Neuronal stem cell (in vitro differentiated cells): ENCODE measurements at regions not wholly inside any gene's neighbourhood (a gene's known extent, or its start where the extent isn't known, plus 50 kb on each side); places are given as distances from the start of the nearest gene placed in this dataset.

Experiments used
- DNase-seq: peaks from one replicate; pipeline ENCODE4 v3.0.0-alpha.2; 2013; ENCODE audit warnings: low spot score
- H2AFZ ChIP-seq: one replicate; pipeline ENCODE4 v1.6.1; 2013; ENCODE audit warnings: mild to moderate bottlenecking, low read length, inconsistent platforms
- H2AK5ac ChIP-seq: 2 replicates; pipeline ENCODE4 v1.6.1; 2013; ENCODE audit warnings: low read depth, mild to moderate bottlenecking, inconsistent platforms, low read length, moderate library complexity, mixed read lengths
- H2BK120ac ChIP-seq: 2 replicates; pipeline ENCODE4 v1.6.1; 2013; ENCODE audit warnings: low read depth, mild to moderate bottlenecking, inconsistent platforms, low read length, moderate library complexity, mixed read lengths
- H2BK12ac ChIP-seq: one replicate; pipeline ENCODE4 v1.6.1; 2013; ENCODE audit warnings: low read length, inconsistent platforms
- H2BK15ac ChIP-seq: 2 replicates; pipeline ENCODE4 v1.6.1; 2013; ENCODE audit warnings: mild to moderate bottlenecking, low read length, inconsistent platforms, mixed read lengths
- H2BK5ac ChIP-seq: one replicate; pipeline ENCODE4 v1.6.1; 2013; ENCODE audit warnings: inconsistent platforms, mild to moderate bottlenecking, low read length, moderate library complexity
- H3K14ac ChIP-seq: one replicate; pipeline ENCODE4 v1.6.1; 2013; ENCODE audit warnings: low read length, inconsistent platforms
- H3K18ac ChIP-seq: 2 replicates; pipeline ENCODE4 v1.6.1; 2013; ENCODE audit warnings: low read length, inconsistent platforms
- H3K23ac ChIP-seq: 2 replicates; pipeline ENCODE4 v1.6.1; 2013; ENCODE audit warnings: low read depth, mild to moderate bottlenecking, mixed read lengths, low read length, inconsistent platforms; ENCODE audit not compliant: poor library complexity
- H3K27ac ChIP-seq: replicated peaks from 3 replicates; pipeline ENCODE4 v1.5.1; 2013; ENCODE audit warnings: low read length, inconsistent platforms
- H3K27me3 ChIP-seq, 3 experiments: 2 replicates each; pipeline ENCODE4 v1.6.1; 2013; ENCODE audit warnings: low read length in 3 of 3, mild to moderate bottlenecking in 2 of 3, inconsistent platforms in 1 of 3, low read depth in 1 of 3, mixed read lengths in 1 of 3, moderate library complexity in 1 of 3; ENCODE audit not compliant: control insufficient read depth in 3 of 3, insufficient read depth in 3 of 3
- H3K36me3 ChIP-seq, 2 donors: replicated peaks in 1 of 2; 2 replicates each; pipeline ENCODE4 v1.6.1; 2013; ENCODE audit warnings: low read length in 2 of 2; ENCODE audit not compliant: control insufficient read depth in 2 of 2, insufficient read depth in 2 of 2
- H3K4ac ChIP-seq: 2 replicates; pipeline ENCODE4 v1.6.1; 2013; ENCODE audit warnings: inconsistent platforms, mild to moderate bottlenecking, low read length, moderate library complexity
- H3K4me1 ChIP-seq, 2 donors: 1 replicate in 1 of 2; 2 replicates in 1 of 2; pipeline ENCODE4 v1.6.1; 2013; ENCODE audit warnings: low read length in 2 of 2, low read depth in 1 of 2; ENCODE audit not compliant: control insufficient read depth in 2 of 2, insufficient read depth in 1 of 2
- H3K4me2 ChIP-seq: one replicate; pipeline ENCODE4 v1.6.1; 2013; ENCODE audit warnings: mild to moderate bottlenecking, low read length, inconsistent platforms; ENCODE audit not compliant: insufficient read depth, poor library complexity, severe bottlenecking
- H3K4me3 ChIP-seq, 2 donors: 2 replicates each; pipeline ENCODE4 v1.5.1; 2013; ENCODE audit warnings: low read length in 2 of 2, mild to moderate bottlenecking in 2 of 2, inconsistent platforms in 1 of 2, moderate library complexity in 1 of 2
- H3K79me1 ChIP-seq: one replicate; pipeline ENCODE4 v1.6.1; 2013; ENCODE audit warnings: low read depth, mild to moderate bottlenecking, inconsistent platforms, low read length, moderate library complexity
- H3K9ac ChIP-seq: one replicate; pipeline ENCODE4 v1.6.1; 2013; ENCODE audit warnings: mild to moderate bottlenecking, low read depth, low read length, inconsistent platforms; ENCODE audit not compliant: poor library complexity
- H3K9me3 ChIP-seq, 2 donors: replicated peaks in 1 of 2; 2 replicates each; pipeline versions ENCODE3 to v1.6.1; 2013; ENCODE audit warnings: low read length in 2 of 2, mild to moderate bottlenecking in 2 of 2, inconsistent platforms in 1 of 2, low read depth in 1 of 2, mixed read lengths in 1 of 2, moderate library complexity in 1 of 2; ENCODE audit not compliant: control insufficient read depth in 2 of 2, insufficient read depth in 1 of 2
- H4K8ac ChIP-seq: one replicate; pipeline ENCODE4 v1.6.1; 2013; ENCODE audit warnings: low read depth, mild to moderate bottlenecking, inconsistent platforms, low read length, moderate library complexity
- H4K91ac ChIP-seq: one replicate; pipeline ENCODE4 v1.6.1; 2013; ENCODE audit warnings: low read length, low read depth, mild to moderate bottlenecking, inconsistent platforms; ENCODE audit not compliant: poor library complexity
- WGBS, 2 donors: extraction: QIAGEN DNeasy Blood & Tissue Kit; methylation state at CpG; one replicate each; pipeline ENCODE4 v1.1.7; 2013; ENCODE audit warnings: missing lambda C conversion rate in 2 of 2, mixed read lengths in 1 of 2; ENCODE audit not compliant: insufficient read length in 2 of 2, insufficient replicate concordance in 1 of 2; ENCODE audit errors: extremely low coverage in 2 of 2; 5-methylcytosine and 5-hydroxymethylcytosine counted together

DNA sequence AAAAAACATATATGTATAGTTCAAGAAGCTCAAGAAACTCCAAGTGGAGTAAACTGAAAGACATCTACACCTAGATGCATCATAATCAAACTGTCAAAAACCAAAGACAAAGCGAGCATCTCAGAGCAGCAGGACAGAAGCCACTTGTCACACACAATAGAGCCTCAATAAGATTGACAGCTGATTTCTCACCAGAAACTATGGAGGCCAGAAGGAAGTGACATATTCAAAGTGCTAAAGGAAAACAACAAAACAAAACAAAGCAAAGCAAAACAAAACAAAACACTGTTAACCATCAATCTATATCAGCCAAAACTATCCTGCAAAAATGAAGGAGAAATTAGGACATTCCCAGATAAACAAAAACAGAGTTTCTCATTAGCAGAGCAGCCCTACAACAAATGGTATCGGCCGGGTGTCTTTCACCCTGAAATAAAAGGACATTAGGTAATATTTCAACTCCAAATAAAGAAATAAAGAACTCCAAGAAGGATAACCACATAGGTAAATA, 65.8 kb upstream of the SEPTIN5 start:
- Histone ChIP-seq H3K27ac (no peak overlapping the region), H3K14ac (no peak overlapping the region), H4K91ac (no peak overlapping the region), H2BK120ac (no peak overlapping the region), H3K79me1 (no peaks in the 10 kb centered on the region), H2AK5ac (no peak overlapping the region), H3K4ac (no peak overlapping the region), H3K9me3 (peaks cover 4 to 7% of the 10 kb centered on the region in 2 donors), H3K27me3 (peaks cover 0 to 3% (median 2%) of the 10 kb centered on the region in 3 experiments), H3K23ac (no peak overlapping the region), H2BK15ac (no peak overlapping the region), H2AFZ (no peak overlapping the region), H2BK12ac (no peak overlapping the region), H3K4me2 (no peak overlapping the region), H3K18ac (no peak overlapping the region), H4K8ac (no peak overlapping the region), H3K36me3 (no peaks in the 10 kb centered on the region), H3K4me1 (no peaks in the 10 kb centered on the region), H3K4me3 (no peak overlapping the region), H2BK5ac (no peak overlapping the region), H3K9ac (no peak overlapping the region)
- no CpG with 5 or more reads among the region's 3 CpGs for WGBS, 2 donors
- no peak for DNase-seq

GRCh38 chr22:19652316-19652715, 62.0 kb upstream of the SEPTIN5 start:
- Histone ChIP-seq H4K8ac (no peak overlapping the region), H2AFZ (no peak overlapping the region), H2BK120ac (no peak overlapping the region), H3K4me3 (no peak overlapping the region), H2BK12ac (no peak overlapping the region), H4K91ac (no peak overlapping the region), H3K4ac (no peak overlapping the region), H3K4me2 (no peak overlapping the region), H3K9ac (no peak overlapping the region), H2BK15ac (no peak overlapping the region), H3K9me3 (peaks cover 2 to 7% of the 10 kb centered on the region in 2 donors), H3K79me1 (no peaks in the 10 kb centered on the region), H3K23ac (no peak overlapping the region), H3K36me3 (no peaks in the 10 kb centered on the region), H3K4me1 (no peaks in the 10 kb centered on the region), H3K14ac (no peak overlapping the region), H2AK5ac (no peak overlapping the region), H3K18ac (no peak overlapping the region), H3K27me3 (no peaks in the 10 kb centered on the region), H2BK5ac (no peak overlapping the region), H3K27ac (no peak overlapping the region)
- DNase-seq = no peak
- WGBS, 2 donors = no CpG with 5 or more reads among the region's 6 CpGs

- H4K91ac ChIP-seq = no peak overlapping the region
- no peak overlapping the region for H3K18ac ChIP-seq
- no peak for DNase-seq
- H3K4me1 ChIP-seq = no peaks in the 10 kb centered on the region
- H2BK120ac ChIP-seq = no peak overlapping the region
- H3K4ac ChIP-seq = no peak overlapping the region
- H3K36me3 ChIP-seq = no peaks in the 10 kb centered on the region
- H3K9me3 ChIP-seq = no peaks in the 10 kb centered on the region
- H4K8ac ChIP-seq = no peak overlapping the region
- H2AFZ ChIP-seq = no peak overlapping the region
- H3K27ac ChIP-seq = no peak overlapping the region
- no peaks in the 10 kb centered on the region for H3K27me3 ChIP-seq
- H2BK5ac ChIP-seq = no peak overlapping the region
- no peak overlapping the region for H3K4me2 ChIP-seq
- H3K9ac ChIP-seq = no peak overlapping the region
- no peak overlapping the region for H2BK15ac ChIP-seq
- WGBS, 2 donors = no CpG with 5 or more reads among the region's 4 CpGs
- H3K23ac ChIP-seq = no peak overlapping the region
- H3K4me3 ChIP-seq = no peak overlapping the region
- no peak overlapping the region for H3K14ac ChIP-seq
- no peak overlapping the region for H2BK12ac ChIP-seq
- no peak overlapping the region for H2AK5ac ChIP-seq
- no peaks in the 10 kb centered on the region for H3K79me1 ChIP-seq
Measured at GRCh38 chr22:19654338-19654987, 59.8 kb upstream of the SEPTIN5 start.

GRCh38 chr22:19655399-19655798, 58.9 kb upstream of the SEPTIN5 start:
- Histone ChIP-seq H3K4ac (no peak overlapping the region), H3K18ac (no peak overlapping the region), H3K27me3 (no peaks in the 10 kb centered on the region), H3K79me1 (no peaks in the 10 kb centered on the region), H3K14ac (no peak overlapping the region), H2AK5ac (no peak overlapping the region), H2BK120ac (no peak overlapping the region), H3K4me2 (no peak overlapping the region), H2BK12ac (no peak overlapping the region), H2BK15ac (no peak overlapping the region), H3K23ac (no peak overlapping the region), H3K36me3 (no peaks in the 10 kb centered on the region), H3K4me3 (no peak overlapping the region), H4K8ac (no peak overlapping the region), H2BK5ac (no peak overlapping the region), H3K9me3 (no peaks in the 10 kb centered on the region), H3K9ac (no peak overlapping the region), H3K4me1 (no peaks in the 10 kb centered on the region), H2AFZ (no peak overlapping the region), H4K91ac (no peak overlapping the region), H3K27ac (no peak overlapping the region)
- no peak for DNase-seq
- WGBS, 2 donors = no CpG with 5 or more reads among the region's 5 CpGs
